Hepatocyte (in vitro differentiated cells): ENCODE measurements at regions not wholly inside any gene's neighbourhood (a gene's known extent, or its start where the extent isn't known, plus 50 kb on each side); places are given as distances from the start of the nearest gene placed in this dataset.
A peak's percentile ranks its signal among the peaks of the same experiment; 100 is the strongest.

Experiments used
- DNase-seq: peaks from one replicate; pipeline ENCODE4 v3.0.0-alpha.2; 2016; ENCODE audit warnings: low spot score
- H2AFZ ChIP-seq: fragments of 200-600 bp; sonication (generic); 2 replicates; pipeline ENCODE4 v1.6.0; 2016; ENCODE audit warnings: antibody characterized with exemption, mild to moderate bottlenecking
- H3K27ac ChIP-seq: fragments of 200-600 bp; sonication (generic); 2 replicates; pipeline ENCODE4 v1.5.1; 2016; ENCODE audit warnings: mild to moderate bottlenecking
- H3K27me3 ChIP-seq: fragments of 200-600 bp; sonication (generic); 2 replicates; pipeline ENCODE4 v1.6.1; 2016
- H3K36me3 ChIP-seq: fragments of 200-600 bp; sonication (generic); replicated peaks from 2 replicates; pipeline ENCODE4 v1.5.1; 2016; ENCODE audit warnings: low read depth; ENCODE audit not compliant: insufficient read depth
- H3K4me1 ChIP-seq: fragments of 200-600 bp; sonication (generic); 2 replicates; pipeline ENCODE4 v1.5.1; 2016; ENCODE audit warnings: mild to moderate bottlenecking, moderate library complexity; ENCODE audit not compliant: insufficient read depth
- H3K4me2 ChIP-seq: fragments of 200-600 bp; sonication (generic); 2 replicates; pipeline ENCODE4 v1.6.0; 2016
- H3K4me3 ChIP-seq: fragments of 200-600 bp; sonication (generic); 2 replicates; pipeline ENCODE4 v1.5.1; 2016; ENCODE audit warnings: mild to moderate bottlenecking
- H3K79me2 ChIP-seq: fragments of 200-600 bp; sonication (generic); 2 replicates; pipeline ENCODE4 v1.6.0; 2017; ENCODE audit warnings: mild to moderate bottlenecking
- H3K9me2 ChIP-seq: fragments of 200-600 bp; sonication (generic); replicated peaks from 2 replicates; pipeline ENCODE4 v1.6.0; 2017; ENCODE audit warnings: mild to moderate bottlenecking; ENCODE audit not compliant: insufficient read depth
- H3K9me3 ChIP-seq: fragments of 200-600 bp; sonication (generic); 2 replicates; pipeline ENCODE4 v1.5.1; 2016; ENCODE audit warnings: low read depth, mild to moderate bottlenecking
- H4K20me1 ChIP-seq: fragments of 200-600 bp; sonication (generic); 2 replicates; pipeline ENCODE4 v1.6.0; 2016; ENCODE audit warnings: mild to moderate bottlenecking; ENCODE audit not compliant: insufficient read depth, poor library complexity, severe bottlenecking
- CTCF ChIP-seq: fragments of 200-600 bp; sonication (generic); IDR thresholded peaks from 2 replicates; pipeline ENCODE4 v1.5.1; 2016; ENCODE audit warnings: antibody characterized with exemption, mild to moderate bottlenecking; ENCODE audit not compliant: poor library complexity
- EZH2 ChIP-seq: fragments of 200-600 bp; sonication (generic); IDR thresholded peaks from 2 replicates; pipeline ENCODE4 v1.6.1; 2016; ENCODE audit warnings: antibody characterized with exemption, mild to moderate bottlenecking, borderline replicate concordance
- EZH2phosphoT487 ChIP-seq: fragments of 200-600 bp; sonication (generic); IDR thresholded peaks from one replicate; pipeline ENCODE4 v1.6.1; 2018; ENCODE audit warnings: antibody characterized with exemption, mild to moderate bottlenecking, low read depth, moderate library complexity; ENCODE audit not compliant: unreplicated experiment, severe bottlenecking
- WGBS: methylation state at CpG from one replicate; pipeline ENCODE4 v1.1.6; 2016; ENCODE audit warnings: low lambda C conversion rate; ENCODE audit errors: missing lambda C conversion rate; 5-methylcytosine and 5-hydroxymethylcytosine counted together

DNA sequence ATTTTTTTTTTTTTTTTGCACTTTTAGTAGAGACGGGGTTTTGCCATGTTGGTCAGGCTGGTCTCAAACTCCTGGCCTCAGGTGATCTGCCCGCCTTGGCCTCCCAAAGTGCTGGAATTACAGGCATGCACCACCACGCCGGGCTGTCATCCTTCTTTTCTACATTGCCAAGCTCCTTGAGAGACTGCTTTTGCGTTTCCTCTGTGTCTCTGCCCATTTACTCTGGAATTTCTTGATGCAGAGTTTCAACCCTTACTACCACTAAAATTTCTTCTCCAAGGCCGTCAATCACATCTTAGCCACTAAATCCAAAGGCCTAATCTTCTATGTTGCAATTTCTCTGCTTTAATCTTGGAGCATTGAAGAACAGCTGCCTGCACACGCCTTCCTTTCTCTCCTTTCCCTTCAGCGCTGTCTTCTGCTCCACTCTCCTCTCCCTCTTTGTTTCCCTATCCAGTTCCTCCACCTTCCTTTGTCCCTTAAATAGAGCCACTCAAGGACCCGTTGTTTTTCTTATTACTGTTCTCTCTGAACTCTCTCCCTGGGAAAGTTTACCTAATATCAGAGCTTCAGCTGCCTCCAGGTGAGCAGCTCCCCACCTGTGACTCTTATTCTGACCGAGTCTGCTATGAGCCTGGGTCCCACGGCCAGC is 98.8 kb downstream of the SLC35B3 start:
- Histone ChIP-seq H3K4me3 (no peak overlapping the region), H3K9me2 (no peaks in the 10 kb centered on the region), H3K4me2 (no peak overlapping the region), H3K79me2 (no peaks in the 10 kb centered on the region), H4K20me1 (no peaks in the 10 kb centered on the region), H3K27ac (no peak overlapping the region), H3K4me1 (no peaks in the 10 kb centered on the region), H3K27me3 (no peaks in the 10 kb centered on the region), H2AFZ (no peak overlapping the region), H3K36me3 (no peaks in the 10 kb centered on the region), H3K9me3 (no peaks in the 10 kb centered on the region)
- 86% methylated on average over 11 of the region's 11 CpGs for WGBS
- DNase-seq, result no peak
- TF ChIP-seq EZH2 (no peak), CTCF (no peak), EZH2phosphoT487 (no peak)

DNA sequence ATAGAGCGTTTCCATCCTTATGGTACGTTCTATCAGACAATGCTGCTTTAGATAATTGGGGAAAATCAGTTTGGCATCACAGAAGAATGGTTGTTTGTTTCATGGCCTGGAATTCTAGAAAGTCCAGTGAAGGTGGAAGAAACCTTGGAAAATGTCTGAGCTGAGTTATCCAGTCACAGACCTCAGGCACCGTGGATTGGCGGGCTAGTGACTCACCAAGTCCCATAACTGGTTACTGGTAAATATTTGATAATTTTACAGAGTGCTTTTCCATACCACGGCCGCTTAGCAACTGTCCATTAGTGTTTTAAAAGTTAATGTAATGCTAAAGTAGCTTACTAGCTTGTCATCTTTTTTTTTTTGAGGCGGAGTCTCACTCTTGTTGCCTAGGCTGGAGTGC is 99.4 kb downstream of the SLC35B3 start:
- 85% methylated on average over 7 of the region's 7 CpGs for WGBS
- Histone ChIP-seq H3K9me3 (no peaks in the 10 kb centered on the region), H3K27me3 (no peaks in the 10 kb centered on the region), H2AFZ (no peak overlapping the region), H3K9me2 (no peaks in the 10 kb centered on the region), H3K4me2 (no peak overlapping the region), H3K36me3 (no peaks in the 10 kb centered on the region), H3K79me2 (no peaks in the 10 kb centered on the region), H4K20me1 (no peaks in the 10 kb centered on the region), H3K4me3 (no peak overlapping the region), H3K4me1 (no peaks in the 10 kb centered on the region), H3K27ac (no peak overlapping the region)
- peak; percentile 16 for DNase-seq
- TF ChIP-seq EZH2phosphoT487 (no peak), CTCF (no peak)

- Histone ChIP-seq H3K9me2 (no peaks in the 10 kb centered on the region), H3K9me3 (no peaks in the 10 kb centered on the region), H3K27ac (no peak overlapping the region), H3K4me2 (no peak overlapping the region), H3K4me3 (no peak overlapping the region), H3K27me3 (no peaks in the 10 kb centered on the region), H3K4me1 (no peaks in the 10 kb centered on the region), H3K79me2 (no peaks in the 10 kb centered on the region), H2AFZ (no peak overlapping the region), H4K20me1 (no peaks in the 10 kb centered on the region), H3K36me3 (no peaks in the 10 kb centered on the region)
- TF ChIP-seq EZH2phosphoT487 (no peak), EZH2 (no peak), CTCF (no peak)
- no peak for DNase-seq
- 96% methylated on average over 1 of the region's 1 CpG for WGBS
Observed at GRCh38 chr6:8335381-8335780, 100.0 kb downstream of the SLC35B3 start.

GRCh38 chr6:8334113-8334512 is 101.2 kb downstream of the SLC35B3 start:
- Histone ChIP-seq H3K9me3 (no peaks in the 10 kb centered on the region), H3K36me3 (no peaks in the 10 kb centered on the region), H3K4me3 (no peak overlapping the region), H3K79me2 (no peaks in the 10 kb centered on the region), H2AFZ (no peak overlapping the region), H3K4me2 (no peak overlapping the region), H3K4me1 (no peaks in the 10 kb centered on the region), H3K9me2 (no peaks in the 10 kb centered on the region), H3K27ac (no peak overlapping the region), H4K20me1 (no peaks in the 10 kb centered on the region), H3K27me3 (no peaks in the 10 kb centered on the region)
- TF ChIP-seq EZH2 (no peak), EZH2phosphoT487 (no peak), CTCF (no peak)
- DNase-seq, result no peak
- WGBS, result 80% methylated on average over 5 of the region's 5 CpGs
